Suppressor macrophage treated with lipopolysaccharide for 1 hour (primary cell): ENCODE measurements at regions not wholly inside any gene's neighbourhood (a gene's known extent, or its start where the extent isn't known, plus 50 kb on each side); places are given as distances from the start of the nearest gene placed in this dataset.
A peak's percentile ranks its signal among the peaks of the same experiment; 100 is the strongest.

Source experiments
- DNase-seq, 3 donors: peaks; one replicate each; pipeline ENCODE4 v3.0.0-alpha.2; 2020 to 2022

DNA sequence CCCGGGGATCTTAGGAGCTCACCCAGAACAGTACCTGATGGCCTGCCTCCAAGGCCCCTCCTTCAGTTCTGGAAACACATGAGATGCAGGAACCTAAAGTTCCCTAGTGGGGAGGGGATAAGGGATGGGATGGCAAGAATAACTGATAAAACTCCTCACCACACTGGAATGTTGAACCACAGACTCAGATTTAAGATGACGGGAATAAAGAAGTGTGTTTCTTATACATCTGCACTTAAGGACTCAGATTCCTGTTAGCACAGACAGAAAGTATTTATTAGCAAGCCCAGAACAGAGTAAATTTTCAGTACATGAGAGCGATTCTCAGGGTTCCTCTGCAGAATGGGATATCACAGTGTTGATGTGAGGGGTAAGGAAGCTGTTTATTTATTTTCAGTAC is 245.2 kb downstream of the TLE3 start:
- no peak for DNase-seq

DNA sequence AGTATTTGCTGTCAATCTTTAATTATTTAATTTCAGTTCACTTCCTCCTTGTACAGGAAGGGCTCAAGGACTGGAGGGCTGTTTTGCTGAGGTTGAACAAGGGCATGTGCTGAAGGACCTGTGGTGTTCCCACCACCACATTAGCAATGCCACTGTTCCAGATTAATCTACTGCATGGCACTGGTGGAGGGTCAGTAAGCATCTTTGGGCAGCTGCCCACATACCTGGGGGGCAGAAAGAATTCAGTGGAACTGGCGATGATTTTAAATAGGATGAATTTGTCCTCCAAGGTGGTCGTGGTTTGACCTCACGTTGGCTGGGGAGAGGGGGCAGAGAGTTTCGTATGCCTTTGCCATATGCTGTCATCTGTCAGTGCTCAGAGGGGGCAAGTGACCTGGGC is 244.8 kb downstream of the TLE3 start:
- DNase-seq, result no peak

DNA sequence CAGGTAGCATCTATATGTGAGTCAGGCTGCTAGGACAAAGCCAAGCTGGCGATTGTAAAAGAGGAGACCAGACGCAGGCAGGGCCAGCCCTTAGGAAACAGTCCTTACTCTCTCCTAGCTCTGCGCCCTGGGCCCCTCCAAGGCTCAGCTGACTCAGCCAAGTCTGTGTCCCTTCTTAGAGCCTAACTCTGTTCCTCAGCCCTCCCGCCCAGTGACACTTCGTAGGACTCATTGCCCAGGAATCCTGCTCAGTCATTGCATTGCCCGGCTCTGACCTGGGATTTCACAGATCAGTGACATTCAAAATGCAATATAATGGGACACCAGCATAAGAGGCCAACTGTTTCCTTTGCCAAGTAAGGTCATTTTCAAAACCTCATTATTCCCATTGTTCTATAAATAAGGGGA is 244.2 kb downstream of the TLE3 start:
- no peak for DNase-seq

DNA sequence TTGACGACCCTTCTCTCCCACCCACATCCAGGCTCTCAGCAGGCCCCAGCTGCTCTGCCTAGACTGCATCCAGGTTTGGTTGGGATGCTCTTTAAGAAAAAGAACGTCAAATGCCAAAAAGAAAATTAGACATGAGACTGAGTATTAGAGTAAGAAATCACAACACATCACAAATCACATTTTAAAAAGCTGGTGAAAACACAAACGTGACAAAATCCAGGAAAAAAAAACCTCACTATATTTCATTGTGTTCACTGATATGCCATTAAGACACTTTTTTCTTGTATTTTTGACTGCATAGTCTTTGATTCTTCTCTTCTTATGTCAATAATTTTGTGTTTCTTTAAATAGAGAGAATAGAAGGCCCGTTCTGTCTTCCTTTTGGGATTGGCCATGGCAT is 243.7 kb downstream of the TLE3 start:
- no peak for DNase-seq

DNA sequence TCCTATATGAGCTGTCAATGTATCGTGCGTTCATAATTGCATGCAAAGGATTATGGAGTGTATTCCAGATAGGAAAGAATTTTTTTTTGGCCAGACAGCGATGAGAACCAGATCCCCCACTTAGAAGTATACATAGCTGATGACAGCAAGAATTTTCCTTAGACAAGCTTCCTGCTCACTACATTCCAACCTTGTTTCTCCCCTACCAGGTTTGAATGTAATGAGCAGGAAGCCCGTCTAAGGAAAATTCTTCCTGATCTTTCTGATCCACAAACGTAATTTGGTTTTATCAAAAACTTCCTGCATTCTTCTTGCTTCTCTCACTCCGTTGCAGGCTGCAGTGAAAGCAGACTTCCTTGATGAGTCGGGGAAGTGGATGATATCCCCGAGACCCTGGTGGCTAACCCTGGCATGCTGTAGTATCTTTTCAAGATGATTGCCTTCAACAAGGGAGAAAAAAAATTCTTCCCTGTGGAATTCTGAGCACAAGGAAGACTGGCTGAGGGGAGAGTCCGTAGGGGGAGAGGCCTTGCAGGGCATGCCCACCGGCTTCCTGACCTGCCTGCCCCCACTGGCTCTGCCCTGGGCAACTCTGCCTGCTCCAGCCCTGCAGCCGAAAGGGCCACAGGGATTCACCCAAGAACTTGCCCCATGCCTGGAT is 243.1 kb downstream of the TLE3 start:
- no peak for DNase-seq

DNA sequence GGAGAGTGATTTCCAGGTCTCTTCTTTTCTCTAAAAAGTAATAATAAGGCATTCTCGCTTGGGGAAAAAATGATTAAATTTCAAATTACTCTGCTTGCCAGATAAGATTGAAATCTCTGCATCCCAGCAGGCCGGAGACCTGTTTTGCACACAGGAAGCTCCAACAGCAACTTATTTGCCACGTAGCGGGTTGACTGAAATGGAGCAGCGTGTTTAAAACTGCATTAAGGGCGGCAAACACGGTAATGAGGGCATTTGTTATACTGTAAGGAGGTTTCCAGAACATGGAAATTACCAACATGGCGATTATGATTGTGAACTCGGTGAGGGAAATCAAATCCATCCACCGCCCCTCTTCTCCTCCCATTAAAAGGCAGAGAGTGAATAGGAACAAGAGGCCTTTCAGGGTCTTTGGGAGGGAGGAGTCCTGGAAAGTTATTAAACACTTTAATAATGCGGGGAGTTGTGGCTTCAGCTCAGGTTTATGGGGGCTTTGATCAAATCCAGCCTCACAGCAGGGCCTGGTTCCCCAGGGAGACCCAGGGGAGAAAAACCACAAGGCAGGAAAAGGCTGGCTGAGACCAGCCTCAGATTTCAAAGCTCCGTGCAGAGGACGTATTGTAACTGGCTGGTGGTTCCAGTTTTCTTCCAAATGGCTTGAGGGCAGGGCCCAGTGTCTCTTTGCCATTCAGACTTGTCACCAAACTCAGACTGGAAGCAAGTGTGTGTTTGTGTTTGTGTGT is 242.3 kb downstream of the TLE3 start:
- no peak for DNase-seq

DNA sequence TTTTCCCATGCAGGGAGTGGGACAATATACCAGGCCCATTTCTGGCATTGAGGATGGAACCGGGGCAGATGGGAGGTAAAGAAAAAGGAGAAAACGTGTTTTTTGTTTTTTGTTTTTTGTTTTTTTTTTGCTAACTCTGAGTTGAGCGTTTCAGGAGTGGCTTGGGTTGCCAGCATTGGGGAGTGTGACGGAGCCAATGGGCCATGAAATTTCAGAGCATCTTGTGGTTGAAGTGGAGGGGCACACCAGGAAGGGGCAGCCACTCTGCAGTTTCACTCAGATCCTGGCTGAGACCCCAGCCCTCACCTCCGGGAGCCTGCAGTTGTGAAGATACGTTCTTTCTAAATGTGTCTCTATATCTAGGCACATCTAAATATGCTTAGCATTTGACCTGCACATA is 240.5 kb downstream of the TLE3 start:
- DNase-seq, result no peak

DNA sequence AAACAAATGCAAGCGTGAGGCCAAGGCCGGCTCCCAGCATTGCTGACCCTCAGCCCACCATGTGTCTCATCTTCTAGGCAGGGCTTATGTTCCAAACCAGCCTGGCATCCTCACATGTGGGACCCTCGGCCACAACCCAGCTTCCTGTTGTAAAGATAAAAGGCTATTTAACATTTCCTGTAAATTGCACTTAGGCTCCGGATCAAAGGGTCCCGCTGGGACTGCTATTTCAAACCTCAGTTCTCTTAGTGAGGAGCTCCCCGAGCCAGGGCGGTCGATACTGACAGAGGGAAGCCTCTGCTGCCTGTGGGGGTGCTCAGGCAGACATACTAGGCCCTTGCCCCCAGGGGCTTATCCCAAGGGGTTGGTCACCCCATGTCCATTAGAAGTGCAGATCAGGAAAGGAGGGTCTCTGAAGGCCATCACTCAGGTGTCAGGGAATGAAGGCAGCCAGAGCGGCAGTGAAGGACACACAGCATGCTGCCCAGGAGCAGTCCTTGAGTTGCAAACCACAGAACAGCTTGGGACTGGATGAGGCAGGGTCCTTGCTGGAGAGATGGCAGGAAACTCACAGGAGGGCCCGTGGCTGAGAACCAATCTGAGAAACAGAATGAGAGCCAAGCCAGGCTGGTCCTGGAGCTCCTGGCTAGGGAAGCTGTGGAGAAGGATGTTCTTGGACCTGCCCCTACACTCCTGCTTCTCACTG is 239.9 kb downstream of the TLE3 start:
- no peak for DNase-seq

DNA sequence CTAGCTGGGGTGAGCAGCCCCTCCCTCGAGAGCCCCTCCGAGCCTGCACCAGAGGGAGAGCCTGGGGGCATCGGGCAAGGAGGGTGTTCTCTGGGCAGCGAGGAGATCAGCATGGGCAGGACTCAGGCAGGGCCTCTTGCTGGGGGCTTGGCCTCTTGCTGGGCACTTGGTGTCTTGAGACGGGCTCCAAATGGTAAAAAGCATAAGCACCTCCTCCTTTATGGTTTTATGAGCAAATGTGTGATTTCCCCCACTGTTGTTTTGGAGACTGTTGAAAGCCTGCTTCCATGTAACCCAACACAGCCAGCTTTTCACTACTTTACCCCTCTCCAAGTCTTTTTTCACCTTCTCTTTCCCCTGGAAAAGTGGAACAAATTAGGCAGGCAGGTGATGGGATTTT is 239.3 kb downstream of the TLE3 start:
- no peak for DNase-seq

DNA sequence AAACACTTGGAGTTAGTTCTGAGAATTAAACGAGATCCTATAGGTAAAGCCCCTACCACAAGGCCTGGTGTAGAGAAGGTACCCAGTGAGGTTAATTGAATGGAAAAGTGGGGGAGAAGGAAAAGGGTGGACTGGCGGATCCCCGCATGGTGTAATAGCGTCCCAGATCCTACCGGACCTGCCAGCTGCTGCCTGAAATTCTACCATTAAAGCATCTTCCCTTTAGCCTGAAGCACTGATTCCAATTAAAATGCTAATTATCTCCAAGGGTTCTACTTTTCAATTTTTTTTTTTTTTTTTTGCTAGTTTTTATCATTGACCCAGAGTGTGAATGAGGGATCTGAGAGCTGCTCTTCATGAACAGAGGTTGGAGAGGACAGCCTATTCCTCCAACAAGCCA is 237.9 kb downstream of the TLE3 start:
- no peak for DNase-seq

DNA sequence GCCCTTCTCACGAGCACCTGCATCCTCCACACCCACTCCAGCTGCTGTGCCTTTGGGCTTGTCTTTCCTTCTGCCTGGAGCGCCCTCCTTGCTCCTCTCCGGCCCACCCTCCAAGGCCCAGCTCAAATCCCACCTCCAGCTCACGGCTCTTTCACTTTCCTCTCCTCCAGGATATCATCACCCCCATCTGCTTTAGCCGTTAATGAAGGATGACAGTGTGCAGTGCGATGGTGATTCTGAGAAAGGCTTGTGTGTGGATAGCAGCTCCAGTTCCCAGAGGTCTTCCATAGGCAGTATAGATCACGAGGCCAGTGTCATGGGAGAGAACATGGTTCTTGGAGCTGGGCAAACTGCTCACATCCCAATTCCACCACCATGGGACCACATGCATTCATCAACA is 237.4 kb downstream of the TLE3 start:
- no peak for DNase-seq

DNA sequence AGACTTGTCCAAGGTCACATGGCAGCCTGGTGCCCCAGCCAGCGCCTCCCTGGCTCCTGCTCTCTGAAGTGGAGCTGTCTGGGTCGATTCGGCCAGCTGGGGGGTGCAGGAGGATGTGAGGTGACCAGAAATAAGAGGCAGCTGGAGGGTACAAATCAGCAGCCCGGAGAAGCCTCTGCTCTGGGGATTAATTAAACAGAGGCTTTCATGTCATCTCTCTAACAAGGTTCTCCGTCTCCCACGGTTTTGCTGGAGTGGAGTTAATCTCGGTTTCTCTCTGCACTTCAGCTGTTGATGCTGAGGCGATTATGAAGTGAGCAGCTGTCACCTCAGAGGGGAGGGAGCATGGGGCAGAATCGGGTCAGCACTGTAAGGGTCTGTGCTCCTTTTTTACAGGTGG is 236.8 kb downstream of the TLE3 start:
- DNase-seq, result no peak

DNA sequence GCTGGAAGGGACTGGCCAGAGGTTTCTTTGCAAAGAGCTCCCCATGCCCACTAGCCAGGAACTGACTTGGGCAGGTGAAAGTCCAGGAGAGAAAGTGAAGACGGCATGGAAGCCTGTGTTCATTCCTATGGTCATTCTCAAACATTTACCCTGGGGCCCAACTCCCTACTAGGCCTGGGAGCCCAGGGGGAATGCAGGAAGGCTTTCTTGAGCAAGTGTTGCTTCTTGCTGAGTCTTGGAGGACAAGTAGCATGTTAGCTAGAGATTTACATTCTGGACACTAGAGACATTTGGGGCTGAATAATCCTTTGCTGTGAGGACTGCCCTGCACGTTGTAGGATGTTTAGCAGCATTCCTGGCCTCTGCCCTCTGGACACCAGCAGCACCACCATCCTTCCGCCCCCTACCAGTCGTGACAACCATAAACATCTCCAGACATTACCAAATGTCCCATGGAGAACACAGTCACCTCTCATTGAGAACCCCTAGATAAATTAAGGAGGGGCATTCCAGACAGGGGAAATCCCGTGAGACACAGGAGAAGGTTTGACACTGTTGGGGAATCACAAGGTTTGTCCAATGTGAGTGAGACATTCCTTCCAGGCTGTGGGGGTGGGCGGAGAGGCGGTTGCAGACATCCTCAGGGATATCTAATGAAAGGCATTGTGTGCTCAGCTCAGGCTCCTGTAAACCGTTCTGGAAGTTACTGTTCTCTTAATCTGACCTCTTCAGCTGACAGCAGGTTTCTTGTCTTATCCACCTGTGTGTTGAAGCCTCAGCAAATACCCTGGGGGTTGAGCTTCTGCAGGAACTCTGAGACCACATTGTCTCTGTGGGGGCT is 236.2 kb downstream of the TLE3 start:
- DNase-seq, result peak; percentile 67 to 82 (median 80)

DNA sequence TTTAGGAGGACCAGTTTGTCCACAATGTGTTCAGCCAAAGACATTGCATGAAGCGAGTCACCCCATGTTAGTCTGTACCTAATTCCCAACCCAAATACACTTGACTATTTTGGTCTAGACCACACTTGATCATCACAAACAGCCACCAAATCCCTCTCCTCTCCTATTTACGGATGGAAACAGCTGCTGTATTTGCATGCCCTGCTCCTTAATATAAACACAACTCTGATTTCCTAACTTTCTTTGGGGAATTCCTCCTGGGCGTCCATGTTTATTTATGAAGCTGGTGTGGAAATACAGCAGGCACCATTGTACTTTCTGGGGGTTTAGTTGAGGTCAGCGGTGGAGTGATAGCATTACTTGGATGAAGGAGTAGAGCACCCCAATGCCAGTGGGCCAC is 235.2 kb downstream of the TLE3 start:
- peak; percentile 10 to 21 (median 14) for DNase-seq

DNA sequence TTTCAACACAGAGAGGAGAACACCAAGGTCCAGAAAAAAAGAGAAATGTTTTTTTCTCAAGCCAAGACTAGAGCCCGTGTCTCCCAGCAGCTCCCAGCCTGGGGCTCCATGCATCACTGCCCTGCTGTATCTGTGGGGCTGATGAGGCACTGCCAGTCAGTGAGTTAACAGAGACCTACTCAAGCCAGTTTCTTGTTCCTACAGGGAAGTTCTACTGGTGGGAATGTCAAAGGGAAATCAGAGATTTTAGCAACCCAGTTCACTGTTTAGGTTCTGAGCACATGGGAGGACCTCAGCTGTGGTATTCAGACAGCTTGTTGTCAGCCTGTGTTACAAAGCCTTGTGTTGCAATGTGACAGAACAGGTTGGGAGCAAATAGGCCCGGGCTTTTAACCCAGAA is 234.3 kb downstream of the TLE3 start:
- DNase-seq, result peak in 1 of 3 donors; percentile 5

DNA sequence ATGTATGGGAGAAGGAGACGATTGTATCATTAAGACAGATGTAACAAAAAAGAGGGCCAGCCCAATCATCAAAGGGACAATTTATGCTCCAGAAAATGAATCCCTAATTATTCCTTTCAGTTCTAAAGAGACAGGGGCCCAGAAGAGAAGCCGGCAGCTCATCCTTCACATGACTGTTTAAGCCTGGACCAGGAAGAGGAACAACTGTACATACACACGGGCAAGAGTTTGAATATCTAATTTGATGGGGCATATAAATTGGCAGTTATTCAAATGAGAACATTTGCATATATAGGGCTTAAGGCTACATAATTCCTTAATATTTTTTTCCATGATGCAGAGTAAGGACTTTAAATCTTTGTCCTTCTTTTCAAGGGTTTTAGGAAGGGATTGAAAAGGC is 232.3 kb downstream of the TLE3 start:
- no peak for DNase-seq

DNA sequence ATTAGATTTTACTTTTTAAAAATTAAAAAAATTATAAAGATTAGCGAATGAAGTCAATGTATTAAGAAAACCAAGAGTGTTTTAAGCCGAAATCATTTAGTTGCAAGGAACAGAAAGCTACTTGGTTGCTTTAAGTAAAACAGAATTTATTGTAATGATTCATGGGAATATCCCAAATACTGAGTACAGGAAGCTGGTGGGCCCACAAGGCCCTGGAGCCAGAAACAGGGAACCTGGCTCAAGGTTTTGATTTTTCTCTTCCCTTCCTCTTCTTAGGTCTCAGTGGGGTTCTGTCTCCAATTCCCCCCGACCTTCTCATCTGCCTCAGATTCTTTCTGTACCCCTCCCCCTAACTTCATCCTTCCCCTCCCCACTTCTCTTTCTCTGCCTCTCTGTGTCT is 229.0 kb downstream of the TLE3 start:
- DNase-seq, result peak; percentile 69 to 83 (median 76)

DNA sequence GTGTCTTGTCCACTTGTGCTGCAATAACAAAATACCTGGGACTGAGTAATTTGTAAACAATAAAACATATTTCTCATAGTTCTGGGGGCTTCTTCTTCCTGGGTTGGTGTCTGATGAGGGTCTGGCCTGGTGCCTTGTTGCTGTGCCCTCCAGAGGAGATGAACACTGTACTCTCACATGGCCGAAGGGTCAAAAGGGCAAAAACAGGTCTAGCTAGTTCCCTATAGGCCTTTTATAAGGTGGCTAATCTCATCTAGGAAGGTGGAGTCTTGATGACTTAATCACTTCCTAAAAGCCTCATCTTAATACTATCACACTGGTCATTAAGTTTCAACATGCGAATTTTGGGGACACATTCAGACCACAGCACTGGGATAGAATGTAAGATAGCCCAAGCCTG is 228.4 kb downstream of the TLE3 start:
- DNase-seq, result no peak

DNA sequence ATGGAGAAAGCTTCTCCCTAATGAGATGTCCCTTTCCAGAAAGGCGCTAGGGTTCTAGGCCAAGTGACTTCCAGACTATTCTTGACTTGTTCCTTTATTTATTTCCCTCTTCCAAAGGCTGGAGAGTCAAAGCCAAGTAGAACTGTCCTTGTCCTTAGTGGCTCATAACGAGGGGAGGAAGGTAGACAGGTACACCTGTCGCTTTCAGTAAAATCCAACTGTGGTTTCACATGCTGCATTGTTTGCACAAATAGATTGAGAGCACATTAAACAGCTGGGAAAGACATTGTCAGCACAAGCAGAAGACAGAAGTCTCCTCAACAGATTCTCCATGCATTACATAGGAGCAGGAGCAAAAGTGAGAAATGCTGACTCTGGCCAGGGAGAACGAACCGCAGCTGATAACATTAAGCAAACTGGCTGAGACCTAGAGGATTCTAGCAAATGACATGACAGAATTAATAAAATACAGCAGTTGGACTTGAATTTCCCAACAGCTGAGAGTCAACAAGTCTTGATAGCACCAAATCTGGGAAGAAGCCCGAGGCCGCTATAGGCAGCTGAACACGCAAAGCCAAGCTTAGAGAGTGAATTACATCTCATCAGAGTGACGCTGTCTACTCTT is 227.7 kb downstream of the TLE3 start:
- no peak for DNase-seq

DNA sequence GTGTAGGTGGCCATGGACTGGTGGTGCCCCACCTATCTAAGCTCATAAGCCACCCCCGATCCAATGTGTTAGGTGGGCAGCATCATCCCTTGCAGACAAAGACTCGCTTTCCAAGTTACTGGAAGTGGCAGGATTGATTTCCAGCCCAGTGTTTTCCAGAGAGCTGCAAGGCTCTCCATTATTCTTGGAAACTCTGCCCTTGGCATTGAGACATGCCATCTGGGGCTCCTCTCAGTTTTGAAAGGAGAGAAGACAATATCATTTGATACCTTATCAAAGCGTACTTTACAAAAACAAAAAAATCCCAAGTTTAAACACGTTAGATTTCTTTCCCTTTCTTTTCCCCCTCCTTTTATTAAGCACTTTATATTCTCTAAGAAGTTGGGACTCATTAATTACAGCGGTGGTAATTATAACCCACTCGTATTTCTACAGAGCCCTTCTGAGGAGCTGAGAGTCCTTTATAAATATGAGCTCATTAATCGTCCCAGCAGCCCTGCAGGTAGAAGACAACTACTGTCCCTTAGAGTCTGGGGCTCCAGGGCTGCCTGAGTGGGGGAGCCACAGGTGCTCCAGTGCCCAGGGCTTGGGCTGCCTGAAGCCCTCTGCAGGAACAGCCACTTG is 226.1 kb downstream of the TLE3 start:
- no peak for DNase-seq

DNA sequence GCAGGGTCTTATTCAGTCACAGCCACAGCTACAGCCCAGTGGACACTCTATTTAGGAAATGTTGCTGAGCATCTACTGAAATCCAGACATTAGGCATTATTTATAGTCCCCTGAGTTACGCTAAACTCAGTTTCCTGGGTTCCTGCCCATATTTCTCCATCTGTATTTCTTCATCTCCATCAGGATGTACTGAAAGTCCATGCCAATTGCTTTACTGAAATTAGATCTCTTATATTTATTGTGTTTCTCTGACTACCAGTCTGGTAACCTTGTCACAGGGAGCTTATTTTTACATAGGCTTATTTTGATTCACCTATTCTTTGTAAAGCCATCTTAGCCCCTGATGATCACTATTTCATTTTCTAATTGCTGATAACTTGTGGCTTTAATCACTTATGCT is 223.9 kb downstream of the TLE3 start:
- no peak for DNase-seq

DNA sequence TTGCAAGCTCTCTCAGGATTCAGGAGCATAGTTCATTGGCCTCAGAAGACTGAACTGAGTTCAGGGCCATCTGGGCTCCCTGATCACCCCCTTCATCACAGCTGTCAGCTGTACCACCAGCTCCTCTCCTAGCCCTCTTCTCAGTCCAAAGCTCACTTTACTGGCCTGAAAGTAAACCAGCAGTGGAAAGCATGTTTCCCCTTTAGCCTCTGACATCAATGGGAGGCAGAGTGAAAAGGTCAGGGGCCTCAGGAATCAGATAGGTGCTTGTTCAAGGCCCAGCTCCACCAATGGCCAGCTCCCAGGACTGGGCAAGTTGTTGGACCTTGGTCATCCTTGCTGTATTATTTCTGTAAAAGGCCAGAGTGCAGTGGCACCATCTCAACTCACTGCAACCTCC is 223.4 kb downstream of the TLE3 start:
- no peak for DNase-seq
